WTC11 (cell line): ENCODE measurements at regions not wholly inside any gene's neighbourhood (a gene's known extent, or its start where the extent isn't known, plus 50 kb on each side); places are given as distances from the start of the nearest gene placed in this dataset.

Source experiments
- ATAC-seq: fragments of 200-7000 bp; cut with Tn5 transposase; 2 replicates; pipeline ENCODE4 v1.10.0; 2021; ENCODE audit warnings: mild to moderate bottlenecking, moderate library complexity
- CTCF ChIA-PET: fragments of 300-600 bp; sonication (Branson Sonifier 250); formaldehyde crosslinking; loops from one replicate; lab custom pipeline; 2021; ENCODE audit warnings: antibody characterized with exemption; lab: Charles Lee
- POLR2A ChIA-PET: fragments of 350-600 bp; sonication (Branson Sonifier 250); formaldehyde crosslinking; loops from one replicate; lab custom pipeline; 2021; ENCODE audit warnings: antibody characterized with exemption; lab: Charles Lee
- DNase-seq: peaks from one replicate; pipeline ENCODE4 v3.0.0; 2021; ENCODE audit warnings: low spot score
- H3K27ac Mint-ChIP-seq: 2 replicates; pipeline ENCODE4 v1.8.0; 2021; ENCODE audit warnings: mixed read lengths
- H3K27me3 Mint-ChIP-seq: 2 replicates; pipeline ENCODE4 v1.8.0; 2021; ENCODE audit warnings: low read depth, mild to moderate bottlenecking, moderate library complexity, mixed read lengths
- H3K36me3 Mint-ChIP-seq: 2 replicates; pipeline ENCODE4 v1.8.0; 2021; ENCODE audit warnings: mixed read lengths
- H3K4me1 Mint-ChIP-seq: 2 replicates; pipeline ENCODE4 v1.8.0; 2022; ENCODE audit warnings: mixed read lengths
- H3K4me3 Mint-ChIP-seq: 2 replicates; pipeline ENCODE4 v1.8.0; 2021; ENCODE audit warnings: mild to moderate bottlenecking, moderate library complexity, mixed read lengths
- H3K9me3 Mint-ChIP-seq: 2 replicates; pipeline ENCODE4 v1.8.0; 2021; ENCODE audit warnings: mixed read lengths
- CREB1 ChIP-seq: sonication (generic); formaldehyde crosslinking; IDR thresholded peaks from 2 replicates; pipeline ENCODE4 v1.8.0; 2023; ENCODE audit warnings: mild to moderate bottlenecking, missing genetic modification reagents
- CREM ChIP-seq: sonication (generic); formaldehyde crosslinking; IDR thresholded peaks from 2 replicates; pipeline ENCODE4 v1.8.1; 2022; ENCODE audit warnings: mild to moderate bottlenecking, missing genetic modification reagents, moderate library complexity
- ELF4 ChIP-seq: sonication (generic); formaldehyde crosslinking; IDR thresholded peaks from 2 replicates; pipeline ENCODE4 v1.8.1; 2022; ENCODE audit warnings: low read depth, mild to moderate bottlenecking, moderate library complexity, missing genetic modification reagents
- ETV6 ChIP-seq: sonication (generic); formaldehyde crosslinking; IDR thresholded peaks from 2 replicates; pipeline ENCODE4 v1.8.1; 2022; ENCODE audit warnings: mild to moderate bottlenecking, missing genetic modification reagents
- HMGA2 ChIP-seq: fragments of 250-450 bp; sonication (Bioruptor Pico); IDR thresholded peaks from 2 replicates; pipeline ENCODE4 v1.4.0; 2021; ENCODE audit warnings: mild to moderate bottlenecking, moderate library complexity
- KAT7 ChIP-seq: sonication (generic); formaldehyde crosslinking; IDR thresholded peaks from 2 replicates; pipeline ENCODE4 v1.8.1; 2023; ENCODE audit warnings: missing genetic modification reagents, mild to moderate bottlenecking, borderline replicate concordance
- NFYB ChIP-seq: sonication (generic); formaldehyde crosslinking; conservative IDR thresholded peaks from 2 replicates; pipeline ENCODE4 v1.8.0; 2022; ENCODE audit warnings: low read depth, missing genetic modification reagents
- SMAD3 ChIP-seq: sonication (generic); formaldehyde crosslinking; IDR thresholded peaks from 2 replicates; pipeline ENCODE4 v1.8.0; 2022; ENCODE audit warnings: missing genetic modification reagents, mild to moderate bottlenecking, borderline replicate concordance
- SMAD4 ChIP-seq: sonication (generic); formaldehyde crosslinking; IDR thresholded peaks from 2 replicates; pipeline ENCODE4 v1.8.0; 2022; ENCODE audit warnings: mild to moderate bottlenecking, missing genetic modification reagents
- SOX15 ChIP-seq: fragments of 250-450 bp; sonication (Bioruptor Pico); IDR thresholded peaks from 2 replicates; pipeline ENCODE4 v1.9.0; 2021; ENCODE audit warnings: mild to moderate bottlenecking
- SP1 ChIP-seq: sonication (generic); formaldehyde crosslinking; conservative IDR thresholded peaks from 2 replicates; pipeline ENCODE4 v1.8.1; 2022; ENCODE audit warnings: missing genetic modification reagents
- TCF7 ChIP-seq: sonication (generic); formaldehyde crosslinking; IDR thresholded peaks from 2 replicates; pipeline ENCODE4 v1.8.0; 2022; ENCODE audit warnings: mild to moderate bottlenecking, low read depth, missing genetic modification reagents, moderate library complexity
- TP53 ChIP-seq: sonication (generic); formaldehyde crosslinking; IDR thresholded peaks from 2 replicates; pipeline ENCODE4 v1.8.1; 2023; ENCODE audit warnings: mild to moderate bottlenecking, missing genetic modification reagents
- USF1 ChIP-seq: sonication (generic); formaldehyde crosslinking; IDR thresholded peaks from 2 replicates; pipeline ENCODE4 v1.8.0; 2022; ENCODE audit warnings: mild to moderate bottlenecking, missing genetic modification reagents
- ZBTB21 ChIP-seq: sonication (generic); formaldehyde crosslinking; IDR thresholded peaks from 2 replicates; pipeline ENCODE4 v1.8.1; 2023; ENCODE audit warnings: mild to moderate bottlenecking, missing genetic modification reagents, borderline replicate concordance
- ZNF232 ChIP-seq: sonication (generic); formaldehyde crosslinking; IDR thresholded peaks from 2 replicates; pipeline ENCODE4 v1.8.0; 2022; ENCODE audit warnings: mild to moderate bottlenecking, missing genetic modification reagents
- ZNF263 ChIP-seq: sonication (generic); formaldehyde crosslinking; IDR thresholded peaks from 2 replicates; pipeline ENCODE4 v1.8.1; 2022; ENCODE audit warnings: low read depth, mild to moderate bottlenecking, moderate library complexity, missing genetic modification reagents
- TF ChIP-seq, protein P1 (sequence below): sonication (generic); formaldehyde crosslinking; IDR thresholded peaks from 2 replicates; pipeline ENCODE4 v1.8.1; 2022; ENCODE audit warnings: mild to moderate bottlenecking, missing genetic modification reagents, moderate library complexity, borderline replicate concordance
- TF ChIP-seq, protein P2 (sequence below): sonication (generic); formaldehyde crosslinking; IDR thresholded peaks from 2 replicates; pipeline ENCODE4 v1.8.0; 2022; ENCODE audit warnings: mild to moderate bottlenecking, missing genetic modification reagents
- TF ChIP-seq, protein P3 (sequence below): sonication (generic); formaldehyde crosslinking; IDR thresholded peaks from 2 replicates; pipeline ENCODE4 v1.8.0; 2022; ENCODE audit warnings: missing genetic modification reagents
- TF ChIP-seq, protein P4 (sequence below): fragments of 250-450 bp; sonication (Bioruptor Pico); conservative IDR thresholded peaks from 2 replicates; pipeline ENCODE4 v1.9.0; 2021; ENCODE audit warnings: mild to moderate bottlenecking

DNA sequence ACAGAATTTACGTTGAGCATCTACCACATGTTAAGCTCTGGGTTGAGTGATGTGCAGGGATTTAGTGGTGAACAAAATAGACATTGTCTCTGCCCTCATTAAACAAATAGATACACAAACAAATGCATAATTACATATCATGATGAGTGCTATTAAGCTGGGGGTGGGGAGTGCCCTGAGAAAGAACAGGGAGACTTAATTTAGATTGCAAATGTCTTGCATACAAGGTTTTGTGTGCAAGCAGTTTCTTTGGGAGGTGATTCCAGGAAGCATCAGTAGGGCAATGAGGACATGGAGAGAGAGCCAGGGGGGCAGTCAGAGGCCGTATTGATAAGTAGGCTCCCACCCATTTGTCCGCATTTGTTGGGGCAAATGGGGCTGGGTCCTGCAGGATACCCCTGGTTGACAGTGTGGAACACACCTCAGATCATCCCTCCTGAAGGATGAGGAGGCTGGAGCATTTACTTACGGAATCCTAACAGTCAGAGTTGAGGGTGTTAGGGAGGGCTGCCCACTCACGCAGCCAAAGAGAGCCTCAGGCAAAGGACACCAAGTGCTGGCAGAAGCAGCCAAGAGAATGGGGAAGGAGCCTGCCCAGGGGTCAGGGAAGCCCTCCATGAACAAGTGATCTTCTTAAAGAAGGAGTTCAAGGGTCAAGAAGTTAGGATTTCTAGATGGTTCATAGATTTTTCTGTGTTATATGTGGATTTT lies 245.9 kb downstream of the BCOR start (continued):
- TF ChIP-seq CREB1 (CRISPR knock-in tag) (no peak), SP1 (no peak), NFYB (CRISPR knock-in tag) (no peak)

DNA sequence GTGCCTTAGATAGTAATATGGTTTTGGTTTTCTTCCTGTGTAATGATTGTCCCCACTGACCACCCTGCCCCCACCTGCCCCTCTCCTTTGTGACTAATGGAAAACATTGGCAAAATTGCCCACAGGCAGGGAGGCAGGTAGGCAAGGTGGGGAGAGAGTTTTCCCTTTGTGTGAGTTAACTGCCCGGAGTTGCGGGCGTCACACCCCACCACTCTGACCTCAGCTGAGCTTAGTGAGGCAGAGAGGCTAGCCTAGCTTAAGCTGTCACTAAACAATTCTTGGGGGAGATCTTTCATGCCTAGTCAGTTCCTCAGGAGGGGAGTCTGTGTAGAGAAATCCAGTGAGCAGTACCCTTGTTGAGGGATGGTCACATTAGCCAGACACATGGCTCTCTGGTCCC lies 245.3 kb downstream of the BCOR start:
- no peaks in the 10 kb centered on the region for H3K36me3 Mint-ChIP-seq
- DNase-seq (no peak), ATAC-seq (no peak)
- TF ChIP-seq, protein P1, sequence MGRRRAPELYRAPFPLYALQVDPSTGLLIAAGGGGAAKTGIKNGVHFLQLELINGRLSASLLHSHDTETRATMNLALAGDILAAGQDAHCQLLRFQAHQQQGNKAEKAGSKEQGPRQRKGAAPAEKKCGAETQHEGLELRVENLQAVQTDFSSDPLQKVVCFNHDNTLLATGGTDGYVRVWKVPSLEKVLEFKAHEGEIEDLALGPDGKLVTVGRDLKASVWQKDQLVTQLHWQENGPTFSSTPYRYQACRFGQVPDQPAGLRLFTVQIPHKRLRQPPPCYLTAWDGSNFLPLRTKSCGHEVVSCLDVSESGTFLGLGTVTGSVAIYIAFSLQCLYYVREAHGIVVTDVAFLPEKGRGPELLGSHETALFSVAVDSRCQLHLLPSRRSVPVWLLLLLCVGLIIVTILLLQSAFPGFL, result no peak
- TF ChIP-seq ELF4 (CRISPR knock-in tag) (no peak), TCF7 (CRISPR knock-in tag) (no peak), HMGA2 (no peak)
- peaks cover 75% of the 10 kb centered on the region for H3K4me1 Mint-ChIP-seq
- H3K27me3 Mint-ChIP-seq, result peaks cover 3% of the 10 kb centered on the region
- CTCF ChIA-PET, result interaction anchor here (1.5 kb wide), 1 partner anchor 12 kb away, joined by 4 read pairs; no protein-coding TSS in a partner anchor
- no peak overlapping the region for H3K27ac Mint-ChIP-seq
- H3K9me3 Mint-ChIP-seq, result no peaks in the 10 kb centered on the region
- H3K4me3 Mint-ChIP-seq, result peak overlapping the region; percentile 25; the same call in 1 of the 2 replicates
- POLR2A ChIA-PET, result no interaction called here

DNA sequence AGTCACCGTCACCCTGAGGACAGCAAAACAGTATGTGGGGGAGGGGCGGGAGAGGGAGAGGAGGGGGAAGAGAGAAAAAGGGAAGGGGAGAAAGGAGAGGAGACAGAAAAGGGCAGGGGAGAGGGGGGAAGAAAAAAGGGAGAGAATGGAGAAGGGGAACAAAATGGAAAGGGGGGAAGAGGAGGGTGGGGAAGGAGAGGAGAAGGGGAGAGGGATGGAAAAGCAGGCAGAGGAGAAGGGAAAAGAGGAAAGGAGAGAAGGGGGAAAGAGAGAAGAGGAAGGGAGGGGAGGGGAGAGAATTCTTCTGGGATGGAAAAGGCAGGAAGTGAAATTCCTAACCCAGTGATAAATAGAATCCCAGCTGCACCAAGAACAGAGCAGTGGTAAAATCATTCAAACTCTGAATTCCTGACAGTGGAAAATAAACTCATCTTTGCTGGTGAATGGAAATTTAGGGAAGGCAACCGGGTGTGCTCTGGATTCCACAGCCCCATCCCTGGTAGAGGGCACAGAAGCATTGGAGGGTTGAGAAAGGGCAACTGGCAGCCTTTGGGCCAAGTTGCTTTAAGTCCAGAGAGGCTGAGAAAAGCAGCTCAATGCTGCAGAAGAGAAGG lies 244.2 kb downstream of the BCOR start:
- H3K36me3 Mint-ChIP-seq, result no peaks in the 10 kb centered on the region
- ChIA-PET CTCF (interaction anchor here (1.5 kb wide), 1 partner anchor 13 kb away, joined by 4 read pairs; no protein-coding TSS in a partner anchor), POLR2A (no interaction called here)
- H3K27ac Mint-ChIP-seq, result peak overlapping the region; percentile 53; the same call in 1 of the 2 replicates
- 0 out of 2 replicates have a peak overlapping the region, but pooled peaks have one; percentile 25 for H3K4me3 Mint-ChIP-seq
- peaks cover 74% of the 10 kb centered on the region for H3K4me1 Mint-ChIP-seq
- peaks cover 3% of the 10 kb centered on the region for H3K27me3 Mint-ChIP-seq
- no peak for ATAC-seq
- no peak for DNase-seq
- no peaks in the 10 kb centered on the region for H3K9me3 Mint-ChIP-seq
- TF ChIP-seq SMAD4 (CRISPR knock-in tag) (no peak), SMAD3 (CRISPR knock-in tag) (no peak), ZBTB21 (CRISPR knock-in tag) (no peak), ZNF263 (CRISPR knock-in tag) (no peak), USF1 (no peak), KAT7 (CRISPR knock-in tag) (no peak), HMGA2 (no peak), ETV6 (CRISPR knock-in tag) (no peak), ZNF232 (CRISPR knock-in tag) (no peak), SOX15 (CRISPR knock-in tag) (no peak), TP53 (CRISPR knock-in tag) (no peak), CREM (CRISPR knock-in tag) (no peak), CREB1 (CRISPR knock-in tag) (no peak)
- TF ChIP-seq, protein P2, sequence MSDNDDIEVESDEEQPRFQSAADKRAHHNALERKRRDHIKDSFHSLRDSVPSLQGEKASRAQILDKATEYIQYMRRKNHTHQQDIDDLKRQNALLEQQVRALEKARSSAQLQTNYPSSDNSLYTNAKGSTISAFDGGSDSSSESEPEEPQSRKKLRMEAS, result no peak
- TF ChIP-seq, protein P1, result no peak
- TF ChIP-seq, protein P3, sequence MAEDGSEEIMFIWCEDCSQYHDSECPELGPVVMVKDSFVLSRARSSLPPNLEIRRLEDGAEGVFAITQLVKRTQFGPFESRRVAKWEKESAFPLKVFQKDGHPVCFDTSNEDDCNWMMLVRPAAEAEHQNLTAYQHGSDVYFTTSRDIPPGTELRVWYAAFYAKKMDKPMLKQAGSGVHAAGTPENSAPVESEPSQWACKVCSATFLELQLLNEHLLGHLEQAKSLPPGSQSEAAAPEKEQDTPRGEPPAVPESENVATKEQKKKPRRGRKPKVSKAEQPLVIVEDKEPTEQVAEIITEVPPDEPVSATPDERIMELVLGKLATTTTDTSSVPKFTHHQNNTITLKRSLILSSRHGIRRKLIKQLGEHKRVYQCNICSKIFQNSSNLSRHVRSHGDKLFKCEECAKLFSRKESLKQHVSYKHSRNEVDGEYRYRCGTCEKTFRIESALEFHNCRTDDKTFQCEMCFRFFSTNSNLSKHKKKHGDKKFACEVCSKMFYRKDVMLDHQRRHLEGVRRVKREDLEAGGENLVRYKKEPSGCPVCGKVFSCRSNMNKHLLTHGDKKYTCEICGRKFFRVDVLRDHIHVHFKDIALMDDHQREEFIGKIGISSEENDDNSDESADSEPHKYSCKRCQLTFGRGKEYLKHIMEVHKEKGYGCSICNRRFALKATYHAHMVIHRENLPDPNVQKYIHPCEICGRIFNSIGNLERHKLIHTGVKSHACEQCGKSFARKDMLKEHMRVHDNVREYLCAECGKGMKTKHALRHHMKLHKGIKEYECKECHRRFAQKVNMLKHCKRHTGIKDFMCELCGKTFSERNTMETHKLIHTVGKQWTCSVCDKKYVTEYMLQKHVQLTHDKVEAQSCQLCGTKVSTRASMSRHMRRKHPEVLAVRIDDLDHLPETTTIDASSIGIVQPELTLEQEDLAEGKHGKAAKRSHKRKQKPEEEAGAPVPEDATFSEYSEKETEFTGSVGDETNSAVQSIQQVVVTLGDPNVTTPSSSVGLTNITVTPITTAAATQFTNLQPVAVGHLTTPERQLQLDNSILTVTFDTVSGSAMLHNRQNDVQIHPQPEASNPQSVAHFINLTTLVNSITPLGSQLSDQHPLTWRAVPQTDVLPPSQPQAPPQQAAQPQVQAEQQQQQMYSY, result no peak
- TF ChIP-seq, protein P4, sequence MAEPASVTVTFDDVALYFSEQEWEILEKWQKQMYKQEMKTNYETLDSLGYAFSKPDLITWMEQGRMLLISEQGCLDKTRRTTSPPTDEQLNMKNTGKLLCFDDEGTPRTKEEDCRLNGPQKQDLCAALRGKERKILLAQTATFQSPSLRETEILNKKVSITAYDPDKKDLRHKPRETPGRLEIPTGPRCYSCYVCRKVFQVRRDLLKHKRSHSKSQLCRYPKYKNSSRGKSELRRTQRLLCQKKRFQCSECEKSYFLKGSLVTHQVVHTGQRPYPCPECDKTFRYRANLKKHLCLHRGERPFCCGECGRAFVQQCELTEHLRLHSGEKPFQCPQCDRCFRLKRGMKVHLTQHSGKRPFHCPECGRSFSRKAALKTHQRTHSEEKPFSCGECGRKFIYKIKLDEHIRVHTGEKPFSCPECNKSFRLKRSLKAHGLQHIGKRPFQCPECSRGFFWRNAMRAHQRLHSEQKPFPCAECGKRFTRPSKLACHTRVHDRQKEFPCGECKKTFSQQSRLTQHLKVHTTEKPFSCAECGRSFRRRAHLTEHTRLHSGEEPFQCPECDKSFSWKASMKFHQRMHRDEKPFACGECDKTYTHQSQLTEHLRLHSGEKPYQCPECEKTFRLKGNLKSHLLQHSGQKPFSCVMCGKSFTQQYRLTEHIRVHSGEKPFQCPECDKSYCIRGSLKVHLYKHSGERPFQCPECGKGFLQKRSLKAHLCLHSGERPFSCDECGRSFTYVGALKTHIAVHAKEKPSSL, result no peak
